HUDEP-2 (cell line): ENCODE measurements at regions not wholly inside any gene's neighbourhood (a gene's known extent, or its start where the extent isn't known, plus 50 kb on each side); places are given as distances from the start of the nearest gene placed in this dataset.
"Not testable (repeated sequence)": the region's sequence is repeated elsewhere in the genome, so short reads cannot be mapped to it uniquely, and the experiment has no call there.

Source experiments
- DNase-seq, 76 experiments: peaks; one replicate each; lab custom pipeline; 2025; ENCODE audit not compliant: unreplicated experiment in 76 of 76; lab: John Stamatoyannopoulos, UW

- not testable (repeated sequence) for DNase-seq
Observed at GRCh38 chr1:761791-762190, 75.3 kb upstream of the OR4F16 start.

GRCh38 chr1:771449-771848 lies 85.0 kb upstream of the OR4F16 start:
- DNase-seq, result not testable (repeated sequence)

GRCh38 chr1:777480-778180 lies 91.2 kb upstream of the OR4F16 start:
- DNase-seq, result not testable (repeated sequence)

- not testable (repeated sequence) for DNase-seq
Observed at GRCh38 chr1:778451-779278, 92.2 kb upstream of the OR4F16 start.

GRCh38 chr1:779621-780020 lies 93.2 kb upstream of the OR4F16 start:
- not testable (repeated sequence) for DNase-seq

GRCh38 chr1:788835-789234 lies 102.4 kb upstream of the OR4F16 start:
- no peak for DNase-seq

- not testable (repeated sequence) for DNase-seq
Observed at GRCh38 chr1:789606-790005, 103.2 kb upstream of the OR4F16 start.

- DNase-seq, result not testable (repeated sequence)
Observed at GRCh38 chr1:790388-790930, 104.0 kb upstream of the OR4F16 start.

- DNase-seq, result not testable (repeated sequence)
Observed at GRCh38 chr1:794310-794709, 107.9 kb upstream of the OR4F16 start.

GRCh38 chr1:794918-795584 lies 108.6 kb upstream of the OR4F16 start:
- not testable (repeated sequence) for DNase-seq

- DNase-seq, result not testable (repeated sequence)
Observed at GRCh38 chr1:797649-798048, 111.2 kb upstream of the OR4F16 start.

GRCh38 chr1:800397-800796 lies 113.9 kb upstream of the OR4F16 start:
- DNase-seq, result not testable (repeated sequence)

- not testable (repeated sequence) for DNase-seq
Observed at GRCh38 chr1:804378-805115, 118.1 kb upstream of the OR4F16 start.

- DNase-seq, result not testable (repeated sequence)
Observed at GRCh38 chr1:805310-805709, 118.4 kb upstream of the SAMD11 start.

GRCh38 chr1:807066-807465 lies 116.7 kb upstream of the SAMD11 start:
- DNase-seq, result not testable (repeated sequence)

- not testable (repeated sequence) for DNase-seq
Observed at GRCh38 chr1:807699-808390, 115.9 kb upstream of the SAMD11 start.

GRCh38 chr1:810949-811348 lies 112.8 kb upstream of the SAMD11 start:
- not testable (repeated sequence) for DNase-seq

- not testable (repeated sequence) for DNase-seq
Observed at GRCh38 chr1:812535-813127, 111.1 kb upstream of the SAMD11 start.

GRCh38 chr1:814543-814942 lies 109.2 kb upstream of the SAMD11 start:
- not testable (repeated sequence) for DNase-seq
